Heart left ventricle (tissue), 16 donors: ENCODE measurements at regions not wholly inside any gene's neighbourhood (a gene's known extent, or its start where the extent isn't known, plus 50 kb on each side); places are given as distances from the start of the nearest gene placed in this dataset.

Source experiments
- ATAC-seq, 4 donors: fragments of 200-7000 bp; cut with Tn5 transposase; one replicate each; pipeline ENCODE4 v1.9.1; 2020 to 2022; ENCODE audit warnings: moderate library complexity in 4 of 4, mild to moderate bottlenecking in 3 of 4, moderate number of reproducible peaks in 1 of 4
- DNase-seq, 5 donors: peaks; one replicate each; pipeline ENCODE4 v3.0.0-alpha.2; 2020
- H3K27ac ChIP-seq, 12 donors: fragments of 200-600 bp; sonication (generic) in 4 of 12; one replicate each; pipeline versions ENCODE4 v1.5.0 to v1.8.0; 2016 to 2022; ENCODE audit warnings: mild to moderate bottlenecking in 2 of 12
- H3K27me3 ChIP-seq, 9 donors: fragments of 200-600 bp; sonication (generic) in 2 of 9; one replicate each; pipeline versions ENCODE4 v1.5.1 to v1.8.0; 2016 to 2022; ENCODE audit warnings: mild to moderate bottlenecking in 3 of 9
- H3K36me3 ChIP-seq, 9 donors: fragments of 200-600 bp; sonication (generic) in 2 of 9; one replicate each; pipeline versions ENCODE4 v1.5.0 to v1.8.0; 2018 to 2022; ENCODE audit warnings: mild to moderate bottlenecking in 2 of 9
- H3K4me1 ChIP-seq, 12 donors: fragments of 200-600 bp; sonication (generic) in 4 of 12; one replicate each; pipeline versions ENCODE4 v1.5.0 to v1.8.0; 2016 to 2022; ENCODE audit warnings: mild to moderate bottlenecking in 3 of 12
- H3K4me3 ChIP-seq, 12 donors: fragments of 200-600 bp; sonication (generic) in 4 of 12; one replicate each; pipeline versions ENCODE4 v1.5.0 to v1.8.0; 2017 to 2022; ENCODE audit warnings: mild to moderate bottlenecking in 9 of 12, moderate library complexity in 4 of 12
- H3K9me3 ChIP-seq, 12 donors: fragments of 200-600 bp; sonication (generic) in 4 of 12; one replicate each; pipeline versions ENCODE4 v1.5.0 to v1.8.0; 2016 to 2022; ENCODE audit warnings: mild to moderate bottlenecking in 1 of 12
- CTCF ChIP-seq, 12 donors: fragments of 200-600 bp; sonication (generic) in 4 of 12; IDR thresholded peaks; one replicate each; pipeline versions ENCODE4 v1.5.0 to v1.8.0; 2018 to 2022; ENCODE audit warnings: antibody characterized with exemption in 12 of 12, mild to moderate bottlenecking in 5 of 12
- POLR2A ChIP-seq, 2 donors: fragments of 450-650 bp; IDR thresholded peaks; one replicate each; pipeline ENCODE4 v1.6.1; 2017; ENCODE audit warnings: antibody characterized with exemption in 2 of 2, mild to moderate bottlenecking in 2 of 2, moderate library complexity in 2 of 2
- WGBS, 4 donors: extraction: QIAGEN DNeasy Blood & Tissue Kit in 2 of 4; methylation state at CpG; one replicate each; pipeline versions ENCODE4 v1.1.5 to v1.1.7; 2013 to 2018; 5-methylcytosine and 5-hydroxymethylcytosine counted together
- intact Hi-C, 10 donors: fragments of 100-400 bp; cut with DNase I; formaldehyde crosslinking; loops; one replicate each; pipeline versions ENCODE4 v1.11.1 to v1.14.2; 2022
- donor health status: ischemic (EF 13 %, LVEDD 7.1; RV severe dilation, severe dysfunction).
- donor health status: healthy with polysubstance abuse.
- donor health status: DM: no; HTN: yes; CAD: no.
- donor health status: DM: no; HTN: no; CAD: no.
- donor health status: ischemic (EF 25% LVEDD 6.9; RV normal size, moderate dysfunction).
- donor health status: ischemic (EF 25% LVEDD 5.7; RV mildly dilated, moderate dysfunction).
- donor health status: healthy.
- donor health status: DM: yes; HTN: yes; CAD: no.
- donor health status: ischemic (EF 35%, LVEDD 5.7; RV mildly dilated, moderate dysfunction).
- donor health status: nonischemic (EF 11% LVEDD 7.7; RV severe dilation, severe dysfunction).
- donor health status: DM: yes; HTN: yes; CAD: no.
- donor health status: PGD.
- donor health status: ischemic (EF 29% LVEDD 5.4; RV normal size, mild dysfunction).
- donor health status: nonischemic (EF 23%, LVEDD 6.1; RV moderate dilation, normal function).

GRCh38 chr6:6537488-6538260 is 50.8 kb upstream of the LY86 start:
- peaks cover 0 to 4% (median 0%) of the 10 kb centered on the region in 12 donors for H3K9me3 ChIP-seq
- no peak for DNase-seq

DNA sequence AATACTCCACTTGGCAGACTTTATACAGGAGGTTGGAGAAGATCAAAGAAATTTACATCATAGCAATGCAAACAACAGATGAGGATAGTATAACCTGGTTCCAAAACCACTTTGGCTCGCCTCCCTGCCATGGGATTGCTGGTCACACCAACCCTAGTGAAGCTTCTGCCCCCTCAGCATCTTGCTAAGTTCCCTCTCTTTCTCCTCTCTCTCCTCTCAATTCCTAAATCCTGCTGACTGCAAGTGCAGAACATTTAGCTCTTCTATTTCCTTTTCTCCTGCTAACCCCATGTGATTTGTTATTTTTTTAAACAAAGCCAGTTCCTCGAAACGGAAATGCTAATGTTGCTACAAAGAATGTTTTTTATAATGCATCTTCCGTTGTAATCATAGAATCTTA is 50.3 kb upstream of the LY86 start:
- H3K4me1 ChIP-seq, result peaks cover 0 to 29% (median 10%) of the 10 kb centered on the region in 12 donors
- WGBS, 4 donors, result 26 to 45% (median 37%) methylated on average over 4 of the region's 4 CpGs
- intact Hi-C loops, result no loop called here
- peaks cover 0 to 4% (median 0%) of the 10 kb centered on the region in 12 donors for H3K9me3 ChIP-seq
- DNase-seq (no peak), ATAC-seq (peak; percentile 52 to 84 (median 69))
- H3K36me3 ChIP-seq, result no peaks in the 10 kb centered on the region
- no peaks in the 10 kb centered on the region for H3K27me3 ChIP-seq
- TF ChIP-seq POLR2A (IDR thresholded peaks at IDR 0.05) (no peak), CTCF (IDR thresholded peaks at IDR 0.05) (no peak)
- no peak overlapping the region for H3K4me3 ChIP-seq
- peak overlapping the region in 5 of 12 donors; percentile 17 to 65 (median 33) for H3K27ac ChIP-seq

More at GRCh38 chr6:6537488-6538260, 50.8 kb upstream of the LY86 start:
- no peak for TF ChIP-seq CTCF (IDR thresholded peaks at IDR 0.05)
- no peak for TF ChIP-seq POLR2A (IDR thresholded peaks at IDR 0.05)
- 87 to 100% (median 98%) methylated on average over 1 of the region's 1 CpG for WGBS, 4 donors
- no peak for ATAC-seq
- no peaks in the 10 kb centered on the region for H3K36me3 ChIP-seq
- intact Hi-C loops, result no loop called here
- H3K4me1 ChIP-seq, result peaks cover 0 to 23% (median 10%) of the 10 kb centered on the region in 12 donors
- no peak overlapping the region for H3K4me3 ChIP-seq
- H3K27ac ChIP-seq, result peak overlapping the region in 5 of 12 donors; percentile 5 to 65 (median 33)
- H3K27me3 ChIP-seq, result no peaks in the 10 kb centered on the region
